ENCODE measurements at regions not wholly inside any gene's neighbourhood (a gene's known extent, or its start where the extent isn't known, plus 50 kb on each side); places are given as distances from the start of the nearest gene placed in this dataset.
A peak's percentile ranks its signal among the peaks of the same experiment; 100 is the strongest.

- DNase-seq (ENCODE audit: low read depth) = no peak
Measured at GRCh38 chr9:82153032-82153431, 164.5 kb downstream of the SPATA31D1 start.

GRCh38 chr9:82154573-82154972 lies 166.0 kb downstream of the SPATA31D1 start:
- no peak for DNase-seq (ENCODE audit: low read depth)

DNA sequence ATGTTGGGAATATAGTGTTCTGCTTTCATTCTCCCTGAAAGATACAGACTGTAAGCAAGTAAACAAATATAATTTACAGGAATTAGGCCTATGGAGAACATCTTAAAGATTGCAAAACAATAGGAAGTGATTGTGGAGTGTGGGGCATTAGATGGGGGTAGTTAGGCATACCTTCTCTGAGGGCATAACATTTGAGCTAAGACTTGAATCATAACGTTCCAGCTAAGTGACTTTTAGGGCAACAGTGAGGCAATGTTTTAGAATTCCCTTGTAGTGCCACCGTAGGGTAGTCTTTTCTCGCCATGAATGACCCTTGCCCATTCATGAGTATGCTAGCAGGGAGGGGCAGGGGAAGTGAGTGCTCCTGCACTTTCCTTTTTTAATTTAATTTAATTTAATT lies 173.3 kb downstream of the SPATA31D1 start:
- DNase-seq (ENCODE audit: low read depth) = peak; percentile 87

DNA sequence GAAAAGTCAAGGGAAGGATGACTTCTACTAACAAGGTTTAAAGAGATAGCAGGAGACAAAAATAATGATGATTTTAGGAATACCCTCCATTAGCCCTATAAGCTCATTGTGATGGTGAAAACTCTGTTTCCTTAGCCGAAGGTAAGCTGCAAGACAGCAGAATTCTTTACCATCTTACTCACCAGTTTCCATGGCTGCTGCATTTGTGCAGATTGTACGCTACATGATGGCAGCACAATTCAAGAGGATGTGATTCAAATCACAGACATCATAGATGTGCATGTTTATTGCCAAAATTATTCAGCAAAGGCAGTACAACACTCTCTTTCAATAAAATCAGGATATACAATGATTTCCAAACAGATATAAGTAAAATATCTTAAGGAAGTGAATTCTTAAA lies 175.6 kb downstream of the SPATA31D1 start:
- DNase-seq (ENCODE audit: low read depth) = no peak

DNA sequence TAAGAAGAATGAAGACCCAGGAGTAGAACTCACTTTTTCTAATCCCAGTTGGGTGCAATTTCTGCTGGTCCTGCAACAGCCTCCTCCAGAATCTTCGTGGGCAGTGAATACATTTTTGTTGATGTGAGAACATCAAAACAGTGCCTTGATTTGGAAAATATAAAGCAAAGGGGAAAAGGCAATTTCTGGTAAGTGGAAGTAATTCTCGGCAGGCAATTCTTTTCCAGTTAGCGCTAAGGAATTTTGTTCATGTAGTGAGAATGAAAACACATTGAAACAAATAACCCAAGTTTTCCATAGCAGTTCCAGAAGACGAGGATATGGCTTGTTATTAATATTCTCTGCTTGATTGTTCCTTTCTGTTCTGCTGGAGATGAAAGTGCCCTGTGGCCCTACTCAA lies 178.7 kb downstream of the SPATA31D1 start:
- no peak for DNase-seq (ENCODE audit: low read depth)

GRCh38 chr9:82168585-82168984 lies 180.0 kb downstream of the SPATA31D1 start:
- peak; percentile 90 for DNase-seq (ENCODE audit: low read depth)

DNA sequence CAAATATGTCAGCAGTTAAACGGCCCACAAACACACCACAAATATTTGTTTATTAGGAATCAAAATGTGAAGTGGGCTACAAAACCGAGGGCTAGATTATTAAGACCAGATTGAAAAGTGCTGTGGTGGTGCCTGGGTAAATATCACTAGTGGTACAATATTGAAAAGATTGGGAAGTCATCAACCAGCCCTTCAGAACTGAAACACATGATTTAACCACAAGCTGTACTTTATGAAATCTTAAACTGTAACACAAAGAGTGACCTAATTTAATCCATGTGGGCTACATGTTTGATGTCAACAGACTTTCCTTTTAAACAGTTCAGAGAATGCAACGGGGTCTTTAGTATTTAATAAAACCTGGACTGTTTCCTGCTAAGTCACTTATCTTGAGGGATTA lies 182.3 kb downstream of the SPATA31D1 start:
- no peak for DNase-seq (ENCODE audit: low read depth)

DNA sequence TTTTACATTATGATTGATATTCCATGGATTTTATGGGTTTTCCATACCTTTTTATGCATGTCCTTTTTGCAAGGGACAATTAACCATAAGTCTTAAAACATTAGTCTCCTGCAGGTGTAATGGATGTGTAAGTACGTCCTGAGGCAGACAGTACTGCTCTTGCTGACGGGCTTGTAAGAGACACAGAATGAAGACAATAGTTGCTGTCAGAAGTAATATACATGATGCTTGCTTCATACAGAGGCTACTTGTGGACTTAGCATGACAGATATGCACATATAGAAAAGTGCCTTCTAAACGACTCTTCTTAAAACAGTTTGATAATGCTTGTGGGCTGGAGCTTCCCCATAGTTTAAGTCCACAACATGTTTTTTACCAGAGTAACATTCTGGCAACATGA lies 182.7 kb downstream of the SPATA31D1 start:
- DNase-seq (ENCODE audit: low read depth) = no peak

GRCh38 chr9:82180711-82181110 lies 192.1 kb downstream of the SPATA31D1 start:
- no peak for DNase-seq (ENCODE audit: low read depth)

- DNase-seq (ENCODE audit: low read depth) = no peak
Measured at GRCh38 chr9:82183181-82183860, 194.7 kb downstream of the SPATA31D1 start.

DNA sequence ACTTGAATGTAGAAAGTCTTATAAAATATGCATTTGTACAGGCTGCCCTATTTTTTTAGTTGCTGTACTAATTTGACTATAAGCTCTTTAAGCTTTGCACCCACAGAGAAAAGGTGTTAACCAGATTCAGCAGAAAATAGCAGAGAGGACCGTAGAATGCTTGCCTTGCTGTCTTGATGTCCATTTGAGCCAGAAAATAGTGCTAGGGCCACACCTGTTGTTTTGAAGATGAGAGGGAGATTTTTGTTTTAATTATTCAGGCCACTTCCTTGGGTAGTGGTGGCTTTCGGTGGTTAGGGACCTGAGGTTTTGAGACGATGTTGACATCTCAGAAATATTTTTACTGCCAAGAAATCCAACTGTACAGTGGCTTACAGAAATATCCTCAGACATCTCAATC lies 196.0 kb downstream of the SPATA31D1 start:
- DNase-seq (ENCODE audit: low read depth) = no peak

- DNase-seq (ENCODE audit: low read depth) = no peak
Measured at GRCh38 chr9:82188817-82189216, 200.2 kb downstream of the SPATA31D1 start.

GRCh38 chr9:82191082-82191770 lies 202.7 kb downstream of the SPATA31D1 start:
- DNase-seq (ENCODE audit: low read depth) = no peak

- DNase-seq (ENCODE audit: low read depth) = no peak
Measured at GRCh38 chr9:82192211-82192610, 203.6 kb downstream of the SPATA31D1 start.

DNA sequence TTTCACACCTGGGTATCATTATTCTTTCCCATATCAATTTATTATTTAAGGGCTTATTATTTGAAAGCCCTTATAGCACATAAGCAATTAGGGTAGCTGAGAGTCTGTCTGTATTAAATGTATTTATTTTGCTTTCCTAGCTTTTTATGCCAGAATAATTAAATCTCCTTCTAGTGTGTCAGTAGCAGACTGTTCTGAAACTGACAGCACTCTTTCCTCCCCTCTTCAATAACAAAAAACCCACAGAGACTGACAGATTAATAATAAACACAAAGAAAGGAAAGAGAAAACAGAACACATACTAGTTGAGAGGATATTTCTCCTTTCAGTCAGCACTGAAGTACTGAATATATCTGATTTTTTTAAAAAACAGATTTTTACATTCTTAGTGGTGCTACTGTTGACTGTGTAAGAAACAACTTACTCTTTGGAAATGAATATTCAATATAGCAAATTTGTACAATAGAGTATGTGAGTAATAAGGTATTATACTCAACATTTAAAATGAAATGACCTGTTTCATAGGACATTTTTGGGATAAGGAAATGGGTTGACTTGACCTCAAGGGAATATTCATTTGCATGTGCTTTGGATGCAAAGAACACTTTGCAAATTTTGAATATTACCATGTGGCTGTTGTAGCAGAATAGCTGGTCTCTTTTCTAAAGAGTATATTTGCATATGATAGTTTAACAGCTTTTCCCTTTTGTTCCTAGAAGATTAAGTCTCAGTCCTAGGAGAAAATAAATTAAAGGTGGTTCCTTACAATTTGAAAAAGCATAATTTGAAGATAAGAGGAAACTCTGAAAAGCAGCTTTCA lies 208.3 kb downstream of the SPATA31D1 start:
- DNase-seq (ENCODE audit: low read depth) = no peak

- DNase-seq (ENCODE audit: low read depth) = no peak
Measured at GRCh38 chr9:82201196-82201595, 212.6 kb downstream of the SPATA31D1 start.

- peak; percentile 82 for DNase-seq (ENCODE audit: low read depth)
Measured at GRCh38 chr9:82202808-82203207, 214.2 kb downstream of the SPATA31D1 start.

GRCh38 chr9:82206490-82206889 lies 217.9 kb downstream of the SPATA31D1 start:
- peak; percentile 2 for DNase-seq (ENCODE audit: low read depth)

DNA sequence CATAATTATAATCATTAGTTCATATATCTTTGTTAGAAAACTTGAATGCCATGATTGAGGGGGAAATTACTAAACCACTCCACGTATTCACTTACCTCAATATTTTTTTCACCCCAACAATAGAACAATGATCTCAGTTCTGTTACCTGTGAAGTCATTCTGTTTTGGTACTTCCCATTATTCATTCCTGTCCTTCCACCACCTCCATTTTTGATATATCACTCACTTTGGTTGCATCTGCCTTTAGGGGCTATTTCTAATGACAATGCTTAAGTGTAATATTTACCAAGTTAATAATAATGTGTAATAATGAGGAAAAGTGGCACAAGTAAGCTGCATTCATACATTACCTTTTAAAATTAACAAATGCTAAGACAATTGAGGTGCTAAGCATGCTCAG lies 218.4 kb downstream of the SPATA31D1 start:
- DNase-seq (ENCODE audit: low read depth) = no peak

DNA sequence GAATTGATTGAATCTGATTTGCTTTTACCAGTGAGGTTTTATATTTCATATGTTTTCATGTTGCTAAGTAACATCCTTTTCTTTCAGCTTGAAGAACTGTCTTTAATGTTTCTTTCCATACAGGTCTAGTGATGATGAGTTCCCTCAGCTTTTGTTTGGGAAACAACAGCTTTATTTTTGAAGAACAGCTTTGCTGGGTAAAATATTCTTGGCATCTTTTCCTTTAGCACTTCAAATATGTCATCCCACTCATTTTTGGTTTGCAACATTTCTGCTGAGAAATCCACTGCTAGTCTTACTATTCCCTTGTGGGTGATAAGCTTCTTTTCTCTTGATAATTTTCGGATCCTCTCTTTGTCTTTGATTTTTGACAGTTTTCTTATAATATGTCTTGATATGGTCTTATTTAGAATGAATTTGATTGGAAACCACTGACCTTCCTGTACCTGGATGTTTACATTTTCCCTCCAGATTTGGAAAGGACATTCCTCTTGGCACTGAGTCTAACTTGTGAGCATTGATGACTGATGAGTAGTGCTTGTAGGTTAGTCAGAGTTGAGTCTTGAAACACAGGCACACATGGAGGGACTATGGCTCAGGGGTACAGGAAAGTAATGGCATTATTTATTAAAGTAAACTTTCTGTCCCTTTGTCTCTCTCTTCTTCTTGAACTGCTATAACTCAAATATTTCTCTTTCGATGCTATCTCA lies 220.3 kb downstream of the SPATA31D1 start:
- DNase-seq (ENCODE audit: low read depth) = no peak

DNA sequence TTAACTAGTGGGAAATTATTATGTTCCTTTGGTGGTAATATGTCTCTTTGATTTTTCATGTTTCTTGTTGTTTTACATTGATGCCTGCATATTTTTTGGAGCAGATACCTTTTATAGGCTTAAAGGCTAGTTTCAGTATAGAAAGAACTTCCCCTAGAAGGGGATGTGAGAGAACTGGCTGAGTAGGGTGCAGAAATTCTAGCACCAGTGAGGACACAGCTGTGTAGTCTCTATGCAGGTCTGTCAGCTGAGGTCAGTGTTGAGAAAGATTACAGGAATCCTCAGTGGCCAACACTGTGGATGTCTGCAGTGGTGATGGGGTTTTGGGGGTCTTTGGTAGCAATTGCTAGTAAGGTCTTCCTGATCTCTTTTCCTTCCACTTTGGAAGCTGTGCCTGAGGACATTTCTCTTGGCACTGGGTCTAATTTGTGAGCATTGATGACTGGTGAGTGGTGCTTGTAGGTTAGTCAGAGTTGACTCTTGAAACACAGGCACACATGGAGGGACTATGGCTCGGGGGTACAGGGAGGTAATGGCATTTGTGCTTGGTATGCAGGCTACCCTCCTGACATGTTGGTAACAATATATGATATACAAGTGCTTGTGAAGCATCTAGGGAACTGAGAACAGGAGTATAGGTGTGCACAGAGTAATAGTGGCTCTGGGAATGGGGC lies 221.4 kb downstream of the SPATA31D1 start:
- no peak for DNase-seq (ENCODE audit: low read depth)

DNA sequence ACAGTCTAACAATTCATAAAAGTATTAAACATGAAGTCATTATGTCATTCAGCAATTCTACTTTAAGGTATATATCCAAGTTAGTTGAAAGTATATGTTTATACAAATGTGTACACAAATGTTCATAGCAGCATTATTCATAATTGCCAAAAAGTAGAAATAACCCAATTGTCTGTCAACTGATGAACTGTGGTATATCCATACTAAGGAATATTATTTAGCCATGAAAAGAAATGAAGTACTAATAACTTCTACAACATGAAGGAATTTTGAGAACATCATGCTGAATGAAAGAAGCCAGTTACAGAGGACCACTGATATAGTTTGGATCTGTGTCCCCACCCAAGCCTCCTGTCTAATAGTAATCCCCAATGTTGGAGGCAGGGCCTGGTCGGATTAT lies 224.3 kb downstream of the SPATA31D1 start:
- no peak for DNase-seq (ENCODE audit: low read depth)

All from renal cortical epithelial cell (primary cell).